NCI-H1436 (cell line): ENCODE measurements at regions not wholly inside any gene's neighbourhood (a gene's known extent, or its start where the extent isn't known, plus 50 kb on each side); places are given as distances from the start of the nearest gene placed in this dataset.

Experiments used
- DNase-seq: peaks from one replicate; lab custom pipeline; 2025; lab: John Stamatoyannopoulos, UW

DNA sequence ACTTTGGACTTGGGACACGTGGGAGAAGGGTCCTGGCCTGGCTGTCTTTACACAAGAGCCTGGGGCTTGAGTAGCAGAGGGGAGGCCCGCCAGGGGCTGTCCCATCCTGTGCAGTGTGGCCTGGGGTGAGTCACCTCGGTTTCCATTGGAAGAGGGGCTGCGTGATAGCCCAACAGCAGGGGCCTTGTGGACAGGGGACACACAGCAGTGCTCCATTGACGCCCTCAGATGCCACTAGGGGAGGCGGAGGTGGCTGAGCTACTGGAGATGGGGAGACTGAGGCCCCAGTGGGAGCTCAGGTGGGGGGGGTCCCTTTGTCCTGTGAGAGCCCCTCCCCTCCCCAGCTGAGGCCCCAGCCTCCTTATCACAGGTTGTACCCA is 50.0 kb upstream of the RNU6ATAC start:
- DNase-seq: no peak

DNA sequence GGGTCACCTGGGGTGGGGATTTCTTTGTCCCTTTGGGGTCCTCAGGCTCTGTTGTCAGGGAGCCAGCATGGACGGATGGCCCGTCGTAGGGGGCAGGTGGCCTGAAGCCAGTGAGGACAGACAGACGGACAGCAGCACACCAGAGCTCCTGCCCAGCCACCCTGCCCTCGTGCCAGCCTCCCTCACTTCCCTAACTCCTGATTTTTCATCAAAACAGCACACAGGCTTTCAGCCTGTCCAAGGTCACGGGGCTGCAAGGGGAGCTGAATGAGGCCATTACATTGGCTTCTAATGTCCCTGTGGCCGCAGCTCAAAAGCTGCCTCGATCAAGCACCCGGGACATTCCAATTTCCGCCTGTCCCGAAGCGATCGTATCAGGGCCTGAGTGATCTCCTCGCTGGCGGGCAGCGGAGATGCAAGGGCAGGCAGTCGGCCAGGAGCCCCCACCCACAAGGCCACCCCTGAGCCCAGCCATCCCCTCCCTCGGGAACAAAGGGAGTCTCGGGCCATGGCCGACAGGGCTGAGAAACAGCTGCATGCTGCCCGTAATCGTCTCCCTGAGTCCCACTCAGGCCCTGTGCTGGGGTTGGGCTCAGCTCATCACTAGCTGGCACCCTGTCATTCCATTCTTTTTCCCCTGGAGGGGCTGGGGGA is 50.5 kb upstream of the RNU6ATAC start:
- no peak for DNase-seq

- no peak for DNase-seq
Measured at GRCh38 chr9:134215420-134215698, 51.0 kb upstream of the RNU6ATAC start.

- DNase-seq: no peak
Measured at GRCh38 chr9:134215699-134216448, 51.5 kb upstream of the RNU6ATAC start.

GRCh38 chr9:134216449-134216951 is 52.1 kb upstream of the RNU6ATAC start:
- DNase-seq: no peak

GRCh38 chr9:134216961-134217360 is 52.6 kb upstream of the RNU6ATAC start:
- DNase-seq: no peak

GRCh38 chr9:134217431-134218210 is 53.3 kb upstream of the RNU6ATAC start:
- DNase-seq: no peak

DNA sequence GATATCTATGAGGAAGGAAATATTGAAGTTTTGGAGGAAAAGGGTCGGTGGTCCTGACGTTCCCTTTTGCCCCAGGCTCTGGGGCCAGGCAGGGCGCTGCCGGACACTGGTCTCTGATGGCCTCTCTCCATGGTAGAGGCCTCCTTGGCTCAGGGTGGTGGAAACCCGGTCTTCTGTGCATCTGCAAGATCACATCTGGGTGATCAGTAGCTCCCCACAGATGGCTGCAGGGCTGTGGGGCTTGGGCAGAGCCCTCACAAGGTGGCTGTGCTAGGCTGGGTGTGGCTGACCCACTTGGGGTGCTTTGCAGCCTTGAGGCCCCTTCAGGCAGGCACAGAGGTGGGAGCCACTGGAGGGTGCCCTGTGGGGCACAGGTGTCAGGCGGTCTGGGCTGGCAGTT is 53.9 kb upstream of the RNU6ATAC start:
- DNase-seq: no peak

DNA sequence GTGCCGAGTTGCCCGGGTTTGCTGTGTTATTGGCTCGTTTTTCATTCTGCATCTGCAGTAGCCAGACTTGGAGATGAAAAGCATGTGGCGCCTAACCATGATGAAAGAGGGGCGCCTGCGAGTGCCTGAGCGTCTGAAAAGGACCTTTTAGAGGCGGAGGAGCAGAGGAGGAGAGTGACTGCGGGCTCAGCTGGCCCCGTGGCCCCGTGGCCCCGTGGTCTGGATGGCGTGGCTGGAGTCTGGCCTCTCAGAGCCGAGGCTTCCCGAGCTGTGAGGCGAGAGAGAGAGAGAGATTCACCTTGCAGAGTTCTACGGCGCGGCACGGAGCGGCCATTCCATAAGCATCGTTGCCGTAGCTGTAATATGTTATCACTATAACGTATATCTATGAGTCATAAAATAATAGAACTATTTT is 55.3 kb upstream of the RNU6ATAC start:
- DNase-seq: no peak

GRCh38 chr9:134220311-134220710 is 55.9 kb upstream of the RNU6ATAC start:
- DNase-seq: no peak

- DNase-seq: no peak
Measured at GRCh38 chr9:134221273-134222017, 57.1 kb upstream of the RNU6ATAC start.

- no peak for DNase-seq
Measured at GRCh38 chr9:134222018-134222573, 57.7 kb upstream of the RNU6ATAC start.

- DNase-seq: no peak
Measured at GRCh38 chr9:134223091-134223490, 58.7 kb upstream of the RNU6ATAC start.

GRCh38 chr9:134223591-134224122 is 59.3 kb upstream of the RNU6ATAC start:
- no peak for DNase-seq

GRCh38 chr9:134224127-134224526 is 59.8 kb upstream of the RNU6ATAC start:
- DNase-seq: no peak

- DNase-seq: no peak
Measured at GRCh38 chr9:134224567-134225093, 60.3 kb upstream of the RNU6ATAC start.

DNA sequence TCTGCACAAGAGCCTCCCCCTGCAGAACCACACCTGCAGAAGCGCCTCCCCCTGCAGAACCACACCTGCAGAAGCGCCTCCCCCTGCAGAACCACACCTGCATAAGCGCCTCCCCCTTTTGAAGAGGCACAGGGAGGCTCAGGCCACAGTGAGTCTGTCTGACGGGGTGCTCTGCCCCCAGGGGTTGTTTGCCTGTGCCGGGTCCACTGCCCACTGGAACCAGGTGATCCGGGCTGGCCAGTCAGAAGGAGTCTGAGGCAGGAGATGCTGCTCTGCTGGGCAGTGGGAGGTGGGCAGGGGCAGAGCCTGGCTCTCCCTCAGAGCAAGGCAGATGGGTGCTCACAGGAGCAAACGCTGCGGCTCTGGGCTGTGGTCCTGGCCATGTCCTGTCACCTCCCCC is 60.8 kb upstream of the RNU6ATAC start:
- no peak for DNase-seq

DNA sequence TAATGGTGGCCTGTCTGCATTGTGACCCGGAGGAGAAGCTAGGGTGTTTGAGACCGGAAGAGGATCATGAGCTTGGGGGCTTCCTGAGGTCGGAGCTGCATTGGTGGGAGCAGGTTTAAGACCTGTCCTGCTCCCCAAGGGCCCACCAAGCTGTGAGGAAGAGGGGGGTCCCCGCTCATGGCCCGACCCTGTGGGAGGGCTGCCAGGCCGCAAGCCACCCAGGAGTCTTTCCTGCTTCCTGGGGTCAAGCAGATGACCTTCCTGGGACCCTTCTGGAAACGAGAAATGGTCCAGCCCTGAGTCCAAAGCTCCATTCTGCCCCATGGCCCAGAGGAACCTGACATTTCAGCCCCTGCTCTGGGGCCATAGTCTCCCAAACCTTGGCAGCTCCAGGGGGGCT is 61.5 kb upstream of the RNU6ATAC start:
- no peak for DNase-seq

GRCh38 chr9:134226221-134226930 is 62.0 kb upstream of the RNU6ATAC start:
- DNase-seq: no peak

DNA sequence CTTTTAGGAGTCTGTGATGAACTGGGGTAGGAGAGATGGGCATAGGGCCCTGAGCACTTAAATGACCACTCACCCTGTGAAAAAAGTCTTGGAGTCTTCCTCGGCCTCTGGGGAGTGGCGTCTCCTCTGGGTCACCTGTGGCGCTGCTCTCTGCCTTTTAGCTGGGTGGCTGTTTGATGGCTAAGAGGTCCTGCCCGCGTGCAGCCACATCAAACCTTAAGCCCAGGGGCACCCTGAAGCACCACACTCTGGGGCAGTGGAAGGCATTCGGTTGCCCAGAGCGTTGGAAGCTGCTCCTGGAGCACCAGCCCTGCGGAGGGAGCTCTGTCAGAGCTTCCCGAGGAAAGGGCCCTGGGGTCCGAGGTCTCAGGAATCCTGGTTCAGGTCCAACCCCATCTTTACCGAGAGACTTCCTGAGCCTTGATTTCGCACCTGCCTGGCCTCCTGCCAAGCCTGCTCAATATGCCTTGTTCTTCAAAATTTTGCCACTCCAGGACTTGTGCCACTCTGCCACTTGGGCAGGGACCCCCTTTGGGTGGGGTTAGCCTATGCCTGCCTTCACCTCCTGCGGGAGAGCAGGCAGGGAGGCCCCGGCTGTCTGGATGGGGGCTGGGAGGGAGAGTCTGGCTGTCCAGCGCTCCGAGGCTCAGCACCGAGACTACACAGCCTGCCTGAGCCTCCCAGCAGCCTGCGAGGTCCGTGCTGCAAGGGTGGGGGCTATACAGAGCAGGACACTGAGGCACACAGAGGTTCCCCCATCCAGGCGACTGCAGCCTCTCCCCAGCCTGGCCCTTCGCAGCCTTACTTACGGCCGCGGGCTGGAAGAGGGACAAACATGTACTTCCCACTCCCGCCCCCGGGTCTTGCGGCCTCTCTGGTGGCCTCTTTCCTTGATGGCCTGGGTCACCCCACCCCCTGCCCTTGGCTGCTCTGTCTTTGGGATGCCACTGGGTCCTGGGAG is 63.4 kb upstream of the RNU6ATAC start:
- DNase-seq: no peak
